ENCODE measurements at regions not wholly inside any gene's neighbourhood (a gene's known extent, or its start where the extent isn't known, plus 50 kb on each side); places are given as distances from the start of the nearest gene placed in this dataset.

GRCh38 chr2:223536546-223536945 lies 65.6 kb downstream of the SCG2 start:
- TF ChIP-seq, protein P1, sequence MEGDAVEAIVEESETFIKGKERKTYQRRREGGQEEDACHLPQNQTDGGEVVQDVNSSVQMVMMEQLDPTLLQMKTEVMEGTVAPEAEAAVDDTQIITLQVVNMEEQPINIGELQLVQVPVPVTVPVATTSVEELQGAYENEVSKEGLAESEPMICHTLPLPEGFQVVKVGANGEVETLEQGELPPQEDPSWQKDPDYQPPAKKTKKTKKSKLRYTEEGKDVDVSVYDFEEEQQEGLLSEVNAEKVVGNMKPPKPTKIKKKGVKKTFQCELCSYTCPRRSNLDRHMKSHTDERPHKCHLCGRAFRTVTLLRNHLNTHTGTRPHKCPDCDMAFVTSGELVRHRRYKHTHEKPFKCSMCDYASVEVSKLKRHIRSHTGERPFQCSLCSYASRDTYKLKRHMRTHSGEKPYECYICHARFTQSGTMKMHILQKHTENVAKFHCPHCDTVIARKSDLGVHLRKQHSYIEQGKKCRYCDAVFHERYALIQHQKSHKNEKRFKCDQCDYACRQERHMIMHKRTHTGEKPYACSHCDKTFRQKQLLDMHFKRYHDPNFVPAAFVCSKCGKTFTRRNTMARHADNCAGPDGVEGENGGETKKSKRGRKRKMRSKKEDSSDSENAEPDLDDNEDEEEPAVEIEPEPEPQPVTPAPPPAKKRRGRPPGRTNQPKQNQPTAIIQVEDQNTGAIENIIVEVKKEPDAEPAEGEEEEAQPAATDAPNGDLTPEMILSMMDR (IDR thresholded peaks at IDR 0.05) = no peak
- no peak for TF ChIP-seq EP300 (IDR thresholded peaks at IDR 0.05)
